ENCODE measurements at regions not wholly inside any gene's neighbourhood (a gene's known extent, or its start where the extent isn't known, plus 50 kb on each side); places are given as distances from the start of the nearest gene placed in this dataset.
A peak's percentile ranks its signal among the peaks of the same experiment; 100 is the strongest.

DNA sequence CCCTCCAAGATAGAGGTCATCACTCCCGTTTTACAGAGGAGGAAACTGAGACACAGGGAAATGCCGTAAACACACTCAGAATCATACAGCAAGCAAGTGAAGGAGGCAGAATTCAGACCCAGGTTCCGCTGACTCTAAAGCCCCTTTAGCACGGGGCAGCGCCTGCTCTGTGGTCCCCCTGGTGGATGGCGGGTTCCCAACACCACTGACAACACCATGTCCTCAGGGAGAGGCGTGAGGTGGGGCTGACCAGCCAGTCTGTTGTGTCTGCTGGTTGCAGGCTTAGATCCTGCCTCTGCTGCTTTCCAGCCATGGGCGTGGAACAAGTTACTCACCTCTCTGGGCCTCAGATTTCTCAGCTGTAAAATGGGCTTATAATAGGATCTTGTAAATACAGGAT, 617.3 kb downstream of the MATN1 start:
- no peak overlapping the region for H3K4me3 ChIP-seq
- DNase-seq (ENCODE audit: low read depth, low spot score) (no peak), FAIRE-seq (no peak), ATAC-seq (peak; percentile 78)
- H3K27me3 ChIP-seq (replicated peaks in 1 of 2; ENCODE audit: control insufficient read depth in 2 of 2, insufficient read depth in 2 of 2, low read length in 1 of 2) = peaks cover 2 to 11% of the 10 kb centered on the region in 2 experiments; a peak in 3 of 4 replicates
- H4K20me1 ChIP-seq (ENCODE audit: control insufficient read depth, insufficient read depth) = no peaks in the 10 kb centered on the region
- no peak overlapping the region for H3K27ac ChIP-seq (ENCODE audit: control insufficient read depth, insufficient read depth)
- POLR2A ChIA-PET = no interaction called here
- H3K4me1 ChIP-seq (ENCODE audit: control insufficient read depth, insufficient read depth, low read length) = no peaks in the 10 kb centered on the region
- H3K9ac ChIP-seq (ENCODE audit: control insufficient read depth, insufficient read depth, low read length) = no peak overlapping the region
- H3K4me2 ChIP-seq (ENCODE audit: control insufficient read depth, insufficient read depth) = no peak overlapping the region
- no peaks in the 10 kb centered on the region for H3K36me3 ChIP-seq (ENCODE audit: control insufficient read depth in 2 of 2, insufficient read depth in 2 of 2, low read length in 1 of 2)
- SMC1A ChIA-PET (ENCODE audit: uncharacterized antibody, unreplicated experiment) = no interaction called here
- no TSS peak for BruUV-seq (replicated peaks)
- H3K79me2 ChIP-seq (ENCODE audit: control insufficient read depth, insufficient read depth, low read length) = no peaks in the 10 kb centered on the region
- no peaks in the 10 kb centered on the region for H3K9me3 ChIP-seq (replicated peaks; ENCODE audit: control insufficient read depth, insufficient read depth, low read length)
- no peak overlapping the region for H2AFZ ChIP-seq (ENCODE audit: control insufficient read depth, low read depth, low read length)
- RAD21 ChIA-PET (ENCODE audit: unreplicated experiment) = no interaction called here
- in situ Hi-C loops (cut with MboI) = no loop called here
- intact Hi-C loops (cut with micrococcal nuclease; ENCODE audit: unreplicated experiment) = loop anchor here (5.0 kb wide), 1 partner anchor 869 kb away; the partner anchor contains the start of gene PTPRU
- TF ChIP-seq KDM1A (IDR thresholded peaks at IDR 0.05; ENCODE audit: borderline replicate concordance) = no peak
- no peak for TF ChIP-seq ZNF384 (IDR thresholded peaks at IDR 0.05; ENCODE audit: borderline replicate concordance, low read depth, low read length)
- TF ChIP-seq, protein P1, sequence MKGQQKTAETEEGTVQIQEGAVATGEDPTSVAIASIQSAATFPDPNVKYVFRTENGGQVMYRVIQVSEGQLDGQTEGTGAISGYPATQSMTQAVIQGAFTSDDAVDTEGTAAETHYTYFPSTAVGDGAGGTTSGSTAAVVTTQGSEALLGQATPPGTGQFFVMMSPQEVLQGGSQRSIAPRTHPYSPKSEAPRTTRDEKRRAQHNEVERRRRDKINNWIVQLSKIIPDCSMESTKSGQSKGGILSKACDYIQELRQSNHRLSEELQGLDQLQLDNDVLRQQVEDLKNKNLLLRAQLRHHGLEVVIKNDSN (IDR thresholded peaks at IDR 0.05; ENCODE audit: borderline replicate concordance, extremely low read length, insufficient read depth, low read depth, low read length) = no peak
- TF ChIP-seq, protein P2, sequence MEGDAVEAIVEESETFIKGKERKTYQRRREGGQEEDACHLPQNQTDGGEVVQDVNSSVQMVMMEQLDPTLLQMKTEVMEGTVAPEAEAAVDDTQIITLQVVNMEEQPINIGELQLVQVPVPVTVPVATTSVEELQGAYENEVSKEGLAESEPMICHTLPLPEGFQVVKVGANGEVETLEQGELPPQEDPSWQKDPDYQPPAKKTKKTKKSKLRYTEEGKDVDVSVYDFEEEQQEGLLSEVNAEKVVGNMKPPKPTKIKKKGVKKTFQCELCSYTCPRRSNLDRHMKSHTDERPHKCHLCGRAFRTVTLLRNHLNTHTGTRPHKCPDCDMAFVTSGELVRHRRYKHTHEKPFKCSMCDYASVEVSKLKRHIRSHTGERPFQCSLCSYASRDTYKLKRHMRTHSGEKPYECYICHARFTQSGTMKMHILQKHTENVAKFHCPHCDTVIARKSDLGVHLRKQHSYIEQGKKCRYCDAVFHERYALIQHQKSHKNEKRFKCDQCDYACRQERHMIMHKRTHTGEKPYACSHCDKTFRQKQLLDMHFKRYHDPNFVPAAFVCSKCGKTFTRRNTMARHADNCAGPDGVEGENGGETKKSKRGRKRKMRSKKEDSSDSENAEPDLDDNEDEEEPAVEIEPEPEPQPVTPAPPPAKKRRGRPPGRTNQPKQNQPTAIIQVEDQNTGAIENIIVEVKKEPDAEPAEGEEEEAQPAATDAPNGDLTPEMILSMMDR (IDR thresholded peaks at IDR 0.05 in 2 of 3, conservative IDR thresholded peaks at IDR 0.05 in 1 of 3; ENCODE audit: control insufficient read depth in 2 of 3, extremely low read depth in 1 of 3, insufficient read depth in 1 of 3, low read depth in 3 of 3, low read length in 3 of 3) = peak; percentile 22 to 42 (median 41); a peak in 4 of 6 replicates
- TF ChIP-seq ZSCAN29 (IDR thresholded peaks at IDR 0.05) = no peak
- peak; percentile 8; the same call in 1 of the 2 replicates for TF ChIP-seq SMC3 (IDR thresholded peaks at IDR 0.05; ENCODE audit: borderline replicate concordance, low read length)
- peak; percentile 6; the same call in 1 of the 2 replicates for TF ChIP-seq RAD21 (IDR thresholded peaks at IDR 0.05; ENCODE audit: insufficient read depth, low read depth, low read length)
- TF ChIP-seq ZNF207 (IDR thresholded peaks at IDR 0.05; ENCODE audit: borderline replicate concordance) = no peak
- no peak for TF ChIP-seq POU2F2 (IDR thresholded peaks at IDR 0.05; ENCODE audit: borderline replicate concordance, low read depth, low read length)
- 4% methylated on average over 8 of the region's 8 CpGs for WGBS (ENCODE audit: insufficient coverage, insufficient replicate concordance, low lambda C conversion rate, missing lambda C conversion rate)
- CTCF ChIA-PET = no interaction called here
